ENCODE measurements at regions not wholly inside any gene's neighbourhood (a gene's known extent, or its start where the extent isn't known, plus 50 kb on each side); places are given as distances from the start of the nearest gene placed in this dataset.

GRCh38 chr18:25962919-25963318 lies 127.5 kb downstream of the SS18 start:
- no peak for TF ChIP-seq CTCF (IDR thresholded peaks at IDR 0.05; ENCODE audit: insufficient read depth, low read length, severe bottlenecking)
- no peaks in the 10 kb centered on the region for H3K27me3 ChIP-seq (ENCODE audit: control insufficient read depth, insufficient read depth, low read length)
- H3K36me3 ChIP-seq (ENCODE audit: control insufficient read depth, insufficient read depth, low read length): no peaks in the 10 kb centered on the region
- DNase-seq (ENCODE audit: low read depth) (no peak), FAIRE-seq (no peak)
- no peak overlapping the region for H3K4me3 ChIP-seq (ENCODE audit: low read depth, low read length)

- no peak for TF ChIP-seq CTCF (IDR thresholded peaks at IDR 0.05; ENCODE audit: insufficient read depth, low read length, severe bottlenecking)
- no peaks in the 10 kb centered on the region for H3K36me3 ChIP-seq (ENCODE audit: control insufficient read depth, insufficient read depth, low read length)
- no peak overlapping the region for H3K4me3 ChIP-seq (ENCODE audit: low read depth, low read length)
- FAIRE-seq (no peak), DNase-seq (ENCODE audit: low read depth) (no peak)
- no peaks in the 10 kb centered on the region for H3K27me3 ChIP-seq (ENCODE audit: control insufficient read depth, insufficient read depth, low read length)
Observed at GRCh38 chr18:25962176-25962575, 128.2 kb downstream of the SS18 start.

GRCh38 chr18:25957017-25957416 lies 133.4 kb downstream of the SS18 start:
- FAIRE-seq (no peak), DNase-seq (ENCODE audit: low read depth) (no peak)

GRCh38 chr18:25953111-25953510 lies 137.3 kb downstream of the SS18 start:
- Histone ChIP-seq H3K27me3 (ENCODE audit: control insufficient read depth, insufficient read depth, low read length) (no peaks in the 10 kb centered on the region), H3K36me3 (ENCODE audit: control insufficient read depth, insufficient read depth, low read length) (no peaks in the 10 kb centered on the region), H3K4me3 (ENCODE audit: low read depth, low read length) (no peak overlapping the region)
- FAIRE-seq: no peak
- DNase-seq (ENCODE audit: low read depth): no peak
- no peak for TF ChIP-seq CTCF (IDR thresholded peaks at IDR 0.05; ENCODE audit: insufficient read depth, low read length, severe bottlenecking)

More at GRCh38 chr18:25957017-25957416, 133.4 kb downstream of the SS18 start:
- Histone ChIP-seq H3K36me3 (ENCODE audit: control insufficient read depth, insufficient read depth, low read length) (no peaks in the 10 kb centered on the region), H3K27me3 (ENCODE audit: control insufficient read depth, insufficient read depth, low read length) (no peaks in the 10 kb centered on the region), H3K4me3 (ENCODE audit: low read depth, low read length) (no peak overlapping the region)
- TF ChIP-seq CTCF (IDR thresholded peaks at IDR 0.05; ENCODE audit: insufficient read depth, low read length, severe bottlenecking): no peak

GRCh38 chr18:25950321-25950720 lies 140.1 kb downstream of the SS18 start:
- FAIRE-seq: no peak
- Histone ChIP-seq H3K36me3 (ENCODE audit: control insufficient read depth, insufficient read depth, low read length) (no peaks in the 10 kb centered on the region), H3K27me3 (ENCODE audit: control insufficient read depth, insufficient read depth, low read length) (no peaks in the 10 kb centered on the region), H3K4me3 (ENCODE audit: low read depth, low read length) (no peak overlapping the region)
- DNase-seq (ENCODE audit: low read depth): no peak
- TF ChIP-seq CTCF (IDR thresholded peaks at IDR 0.05; ENCODE audit: insufficient read depth, low read length, severe bottlenecking): no peak

GRCh38 chr18:25946540-25946939 lies 143.9 kb downstream of the SS18 start:
- Histone ChIP-seq H3K4me3 (ENCODE audit: low read depth, low read length) (no peak overlapping the region), H3K27me3 (ENCODE audit: control insufficient read depth, insufficient read depth, low read length) (no peaks in the 10 kb centered on the region), H3K36me3 (ENCODE audit: control insufficient read depth, insufficient read depth, low read length) (no peaks in the 10 kb centered on the region)
- no peak for TF ChIP-seq CTCF (IDR thresholded peaks at IDR 0.05; ENCODE audit: insufficient read depth, low read length, severe bottlenecking)
- no peak for DNase-seq (ENCODE audit: low read depth)
- no peak for FAIRE-seq

Measured in bronchial epithelial cell (primary cell).